ENCODE measurements at regions not wholly inside any gene's neighbourhood (a gene's known extent, or its start where the extent isn't known, plus 50 kb on each side); places are given as distances from the start of the nearest gene placed in this dataset.

GRCh38 chr13:95368998-95369397 is 67.7 kb upstream of the ABCC4 start (continued):
- no peak for TF ChIP-seq AFF4 (CRISPR knock-in tag; IDR thresholded peaks at IDR 0.05; ENCODE audit: borderline replicate concordance)
- no peak for TF ChIP-seq GABPB1 (CRISPR knock-in tag; IDR thresholded peaks at IDR 0.05)

GRCh38 chr13:95375706-95376105 is 74.5 kb upstream of the ABCC4 start:
- no peaks in the 10 kb centered on the region for H3K9me3 Mint-ChIP-seq
- no peak for TF ChIP-seq ATF2 (CRISPR knock-in tag; IDR thresholded peaks at IDR 0.05; ENCODE audit: borderline replicate concordance, low read depth)
- no peak for TF ChIP-seq ZNF416 (CRISPR knock-in tag; IDR thresholded peaks at IDR 0.05)
- no peak for TF ChIP-seq IRF1 (CRISPR knock-in tag; IDR thresholded peaks at IDR 0.05)
- no peak for TF ChIP-seq RORB (CRISPR knock-in tag; IDR thresholded peaks at IDR 0.05)
- no peak for TF ChIP-seq TCF7 (CRISPR knock-in tag; IDR thresholded peaks at IDR 0.05; ENCODE audit: low read depth)
- TF ChIP-seq ZBTB21 (CRISPR knock-in tag; IDR thresholded peaks at IDR 0.05; ENCODE audit: borderline replicate concordance): no peak
- no peak for TF ChIP-seq MLX (CRISPR knock-in tag; IDR thresholded peaks at IDR 0.05)
- TF ChIP-seq IRF2 (CRISPR knock-in tag; IDR thresholded peaks at IDR 0.05; ENCODE audit: borderline replicate concordance, low read depth): no peak
- no peak for TF ChIP-seq ZNF232 (CRISPR knock-in tag; IDR thresholded peaks at IDR 0.05)
- H3K4me3 Mint-ChIP-seq: no peak overlapping the region
- ATAC-seq (no peak), DNase-seq (ENCODE audit: low spot score) (no peak)
- H3K27me3 Mint-ChIP-seq (ENCODE audit: low read depth): no peaks in the 10 kb centered on the region
- H3K36me3 Mint-ChIP-seq: no peaks in the 10 kb centered on the region
- ChIA-PET CTCF (no interaction called here), POLR2A (no interaction called here)
- H3K4me1 Mint-ChIP-seq: peaks cover 5% of the 10 kb centered on the region
- no peak overlapping the region for H3K27ac Mint-ChIP-seq

GRCh38 chr13:95378603-95379002 is 77.4 kb upstream of the ABCC4 start:
- ATAC-seq (no peak), DNase-seq (ENCODE audit: low spot score) (no peak)
- Mint-ChIP-seq H3K27ac (no peak overlapping the region), H3K4me1 (peaks cover 6% of the 10 kb centered on the region), H3K27me3 (ENCODE audit: low read depth) (no peaks in the 10 kb centered on the region), H3K36me3 (no peaks in the 10 kb centered on the region), H3K9me3 (no peaks in the 10 kb centered on the region), H3K4me3 (no peak overlapping the region)
- TF ChIP-seq CDX4 (CRISPR knock-in tag; IDR thresholded peaks at IDR 0.05; ENCODE audit: borderline replicate concordance): no peak
- TF ChIP-seq PRRX2 (CRISPR knock-in tag; IDR thresholded peaks at IDR 0.05): no peak
- no peak for TF ChIP-seq NR1H2 (CRISPR knock-in tag; IDR thresholded peaks at IDR 0.05)
- no peak for TF ChIP-seq ZNF138 (CRISPR knock-in tag; conservative IDR thresholded peaks at IDR 0.05)
- no peak for TF ChIP-seq ZNF423 (CRISPR knock-in tag; IDR thresholded peaks at IDR 0.05)
- no peak for TF ChIP-seq ZNF281 (CRISPR knock-in tag; IDR thresholded peaks at IDR 0.05)
- no peak for TF ChIP-seq ZNF263 (CRISPR knock-in tag; IDR thresholded peaks at IDR 0.05; ENCODE audit: low read depth)
- no peak for TF ChIP-seq AFF4 (CRISPR knock-in tag; IDR thresholded peaks at IDR 0.05; ENCODE audit: borderline replicate concordance)
- ChIA-PET POLR2A (no interaction called here), CTCF (interaction anchor here (1.2 to 4.7 kb wide), 3 partner anchors 23 to 189 kb away, joined by 5 to 72 read pairs (median 8); no protein-coding TSS in a partner anchor)
